ENCODE measurements at regions not wholly inside any gene's neighbourhood (a gene's known extent, or its start where the extent isn't known, plus 50 kb on each side); places are given as distances from the start of the nearest gene placed in this dataset.

DNA sequence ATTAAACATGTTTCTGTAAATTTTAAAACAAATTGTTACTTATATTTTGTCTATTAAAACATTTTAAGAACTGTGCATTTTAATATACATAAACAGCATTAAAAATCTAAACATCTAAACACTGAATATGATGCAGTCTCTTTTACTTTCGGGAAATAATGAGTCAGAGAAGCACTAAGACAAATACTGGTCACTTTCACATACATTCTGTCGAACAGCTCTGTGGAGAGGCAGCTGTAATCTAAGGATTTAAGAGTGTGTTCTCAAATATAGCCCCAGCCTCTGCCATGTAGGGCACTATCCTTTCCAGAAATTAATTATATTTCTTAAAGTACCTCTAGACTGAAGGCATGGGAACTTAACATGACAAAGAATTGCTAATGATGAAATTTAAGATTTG lies 89.6 kb upstream of the PTGFR start:
- intact Hi-C loops (cut with DNase I; ENCODE audit: low total_unique reads): no loop called here
- no peaks in the 10 kb centered on the region for H3K9me3 ChIP-seq
- WGBS, 2 donors: 75 to 80% methylated on average over 2 of the region's 2 CpGs
- H3K4me3 ChIP-seq: no peak overlapping the region
- no peak overlapping the region for H3K27ac ChIP-seq
- no peaks in the 10 kb centered on the region for H3K27me3 ChIP-seq
- DNase-seq: no peak
- no peaks in the 10 kb centered on the region for H3K36me3 ChIP-seq (ENCODE audit: low read depth, missing control alignments)
- no peak for TF ChIP-seq CTCF (IDR thresholded peaks at IDR 0.05)
- TF ChIP-seq POLR2A (IDR thresholded peaks at IDR 0.05): no peak
- no peaks in the 10 kb centered on the region for H3K4me1 ChIP-seq

DNA sequence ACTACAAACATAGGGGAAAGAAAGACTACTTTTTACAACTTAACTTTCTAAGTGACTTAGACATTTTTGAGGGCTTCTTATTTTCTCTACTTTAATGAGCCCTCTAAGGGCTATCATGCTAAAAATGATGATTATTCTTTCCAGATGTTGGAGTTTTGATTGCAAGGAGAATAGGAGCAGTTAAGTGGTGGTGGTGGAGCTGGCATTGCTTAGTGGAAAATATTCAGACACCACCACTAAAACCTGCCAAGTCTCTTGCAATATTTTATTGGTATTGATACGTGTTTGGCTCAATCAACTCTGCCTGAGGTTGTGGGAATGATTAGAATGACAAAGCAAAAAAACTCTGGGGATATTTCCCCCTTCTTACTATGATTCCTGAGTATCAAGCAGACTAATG lies 82.6 kb upstream of the PTGFR start:
- intact Hi-C loops (cut with DNase I; ENCODE audit: low total_unique reads): no loop called here
- no peaks in the 10 kb centered on the region for H3K36me3 ChIP-seq (ENCODE audit: low read depth, missing control alignments)
- WGBS, 2 donors: 55 to 78% methylated on average over 1 of the region's 1 CpG
- no peak for DNase-seq
- H3K9me3 ChIP-seq: no peaks in the 10 kb centered on the region
- no peak overlapping the region for H3K4me3 ChIP-seq
- no peaks in the 10 kb centered on the region for H3K27me3 ChIP-seq
- no peak for TF ChIP-seq CTCF (IDR thresholded peaks at IDR 0.05)
- TF ChIP-seq POLR2A (IDR thresholded peaks at IDR 0.05): no peak
- H3K4me1 ChIP-seq: no peaks in the 10 kb centered on the region
- H3K27ac ChIP-seq: no peak overlapping the region

DNA sequence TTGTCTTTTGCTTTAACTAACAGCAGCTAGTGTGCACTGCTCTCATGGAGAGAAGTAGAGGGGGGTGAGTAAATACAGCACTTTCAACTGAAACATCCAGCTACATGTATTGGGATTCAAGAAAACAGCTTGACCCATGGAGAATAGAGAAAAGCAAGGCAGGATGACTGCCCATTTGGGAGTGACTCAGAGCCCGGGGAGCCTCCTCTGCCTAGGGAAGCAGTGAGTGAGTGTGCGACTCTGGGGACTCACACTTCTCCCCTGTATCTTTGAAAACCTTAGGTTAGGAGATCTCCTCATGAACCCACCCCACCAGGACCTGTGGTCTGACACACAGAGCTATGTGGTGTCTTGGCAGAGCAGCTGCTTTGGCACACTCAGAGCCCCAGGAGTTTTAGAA lies 82.0 kb upstream of the PTGFR start:
- WGBS, 2 donors: 80 to 83% methylated on average over 1 to 2 of the region's 2 CpGs
- no peak overlapping the region for H3K27ac ChIP-seq
- H3K4me1 ChIP-seq: no peaks in the 10 kb centered on the region
- DNase-seq: no peak
- intact Hi-C loops (cut with DNase I; ENCODE audit: low total_unique reads): no loop called here
- H3K9me3 ChIP-seq: no peaks in the 10 kb centered on the region
- H3K27me3 ChIP-seq: no peaks in the 10 kb centered on the region
- no peak overlapping the region for H3K4me3 ChIP-seq
- H3K36me3 ChIP-seq (ENCODE audit: low read depth, missing control alignments): no peaks in the 10 kb centered on the region
- no peak for TF ChIP-seq CTCF (IDR thresholded peaks at IDR 0.05)
- no peak for TF ChIP-seq POLR2A (IDR thresholded peaks at IDR 0.05)

- no peaks in the 10 kb centered on the region for H3K27me3 ChIP-seq
- intact Hi-C loops (cut with DNase I; ENCODE audit: low total_unique reads): no loop called here
Measured at GRCh38 chr1:78410643-78411042, 80.1 kb upstream of the PTGFR start.

More at GRCh38 chr1:78410643-78411042, 80.1 kb upstream of the PTGFR start:
- no peaks in the 10 kb centered on the region for H3K36me3 ChIP-seq (ENCODE audit: low read depth, missing control alignments)
- no peak overlapping the region for H3K4me3 ChIP-seq
- 92 to 100% methylated on average over 2 of the region's 2 CpGs for WGBS, 2 donors
- H3K27ac ChIP-seq: no peak overlapping the region
- H3K9me3 ChIP-seq: no peaks in the 10 kb centered on the region
- H3K4me1 ChIP-seq: no peaks in the 10 kb centered on the region
- TF ChIP-seq POLR2A (IDR thresholded peaks at IDR 0.05): no peak
- TF ChIP-seq CTCF (IDR thresholded peaks at IDR 0.05): no peak
- no peak for DNase-seq

All from testis (tissue), 2 donors.